WTC11 (cell line): ENCODE measurements at regions not wholly inside any gene's neighbourhood (a gene's known extent, or its start where the extent isn't known, plus 50 kb on each side); places are given as distances from the start of the nearest gene placed in this dataset.

Source experiments
- SP1 ChIP-seq: sonication (generic); formaldehyde crosslinking; conservative IDR thresholded peaks from 2 replicates; pipeline ENCODE4 v1.8.1; 2022; ENCODE audit warnings: missing genetic modification reagents
- TF ChIP-seq, protein P1 (sequence below): sonication (generic); formaldehyde crosslinking; IDR thresholded peaks from 2 replicates; pipeline ENCODE4 v1.8.0; 2023; ENCODE audit warnings: missing genetic modification reagents
- TF ChIP-seq, protein P2 (sequence below): fragments of 200-600 bp; IDR thresholded peaks from 2 replicates; pipeline ENCODE4 v1.8.0; 2022; ENCODE audit warnings: antibody characterized with exemption
- TF ChIP-seq, protein P3 (sequence below): sonication (generic); formaldehyde crosslinking; conservative IDR thresholded peaks from 2 replicates; pipeline ENCODE4 v1.8.1; 2022; ENCODE audit warnings: mild to moderate bottlenecking, missing genetic modification reagents
- TF ChIP-seq, protein P4 (sequence below): sonication (generic); formaldehyde crosslinking; IDR thresholded peaks from 2 replicates; pipeline ENCODE4 v1.8.0; 2022; ENCODE audit warnings: mild to moderate bottlenecking, missing genetic modification reagents
- TF ChIP-seq, protein P5 (sequence below): sonication (generic); formaldehyde crosslinking; IDR thresholded peaks from 2 replicates; pipeline ENCODE4 v1.8.0; 2022; ENCODE audit warnings: mild to moderate bottlenecking, missing genetic modification reagents

DNA sequence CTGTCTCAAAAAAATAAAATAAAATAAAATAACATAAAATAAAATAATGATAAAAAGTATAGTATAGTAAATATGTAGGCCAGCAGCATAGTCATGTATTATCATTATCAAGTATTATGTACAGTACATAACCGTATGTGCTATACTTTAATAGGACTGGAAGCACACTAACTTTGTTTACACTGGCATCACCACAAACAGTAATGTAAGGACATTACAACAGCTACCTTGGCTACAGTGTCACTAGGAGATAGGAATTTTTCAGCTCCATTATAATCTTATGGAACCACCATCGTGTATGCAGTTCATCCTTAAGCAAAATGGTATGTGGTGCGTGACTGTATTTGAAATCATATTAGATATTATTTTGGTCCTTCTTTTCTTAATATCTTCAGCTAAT lies 1163.5 kb upstream of the LRRTM3 start:
- TF ChIP-seq, protein P1, sequence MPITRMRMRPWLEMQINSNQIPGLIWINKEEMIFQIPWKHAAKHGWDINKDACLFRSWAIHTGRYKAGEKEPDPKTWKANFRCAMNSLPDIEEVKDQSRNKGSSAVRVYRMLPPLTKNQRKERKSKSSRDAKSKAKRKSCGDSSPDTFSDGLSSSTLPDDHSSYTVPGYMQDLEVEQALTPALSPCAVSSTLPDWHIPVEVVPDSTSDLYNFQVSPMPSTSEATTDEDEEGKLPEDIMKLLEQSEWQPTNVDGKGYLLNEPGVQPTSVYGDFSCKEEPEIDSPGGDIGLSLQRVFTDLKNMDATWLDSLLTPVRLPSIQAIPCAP (CRISPR knock-in tag) = no peak
- TF ChIP-seq, protein P2, sequence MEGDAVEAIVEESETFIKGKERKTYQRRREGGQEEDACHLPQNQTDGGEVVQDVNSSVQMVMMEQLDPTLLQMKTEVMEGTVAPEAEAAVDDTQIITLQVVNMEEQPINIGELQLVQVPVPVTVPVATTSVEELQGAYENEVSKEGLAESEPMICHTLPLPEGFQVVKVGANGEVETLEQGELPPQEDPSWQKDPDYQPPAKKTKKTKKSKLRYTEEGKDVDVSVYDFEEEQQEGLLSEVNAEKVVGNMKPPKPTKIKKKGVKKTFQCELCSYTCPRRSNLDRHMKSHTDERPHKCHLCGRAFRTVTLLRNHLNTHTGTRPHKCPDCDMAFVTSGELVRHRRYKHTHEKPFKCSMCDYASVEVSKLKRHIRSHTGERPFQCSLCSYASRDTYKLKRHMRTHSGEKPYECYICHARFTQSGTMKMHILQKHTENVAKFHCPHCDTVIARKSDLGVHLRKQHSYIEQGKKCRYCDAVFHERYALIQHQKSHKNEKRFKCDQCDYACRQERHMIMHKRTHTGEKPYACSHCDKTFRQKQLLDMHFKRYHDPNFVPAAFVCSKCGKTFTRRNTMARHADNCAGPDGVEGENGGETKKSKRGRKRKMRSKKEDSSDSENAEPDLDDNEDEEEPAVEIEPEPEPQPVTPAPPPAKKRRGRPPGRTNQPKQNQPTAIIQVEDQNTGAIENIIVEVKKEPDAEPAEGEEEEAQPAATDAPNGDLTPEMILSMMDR = no peak
- TF ChIP-seq, protein P3, sequence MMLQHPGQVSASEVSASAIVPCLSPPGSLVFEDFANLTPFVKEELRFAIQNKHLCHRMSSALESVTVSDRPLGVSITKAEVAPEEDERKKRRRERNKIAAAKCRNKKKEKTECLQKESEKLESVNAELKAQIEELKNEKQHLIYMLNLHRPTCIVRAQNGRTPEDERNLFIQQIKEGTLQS (CRISPR knock-in tag) = no peak
- no peak for TF ChIP-seq SP1 (CRISPR knock-in tag)
- TF ChIP-seq, protein P4, sequence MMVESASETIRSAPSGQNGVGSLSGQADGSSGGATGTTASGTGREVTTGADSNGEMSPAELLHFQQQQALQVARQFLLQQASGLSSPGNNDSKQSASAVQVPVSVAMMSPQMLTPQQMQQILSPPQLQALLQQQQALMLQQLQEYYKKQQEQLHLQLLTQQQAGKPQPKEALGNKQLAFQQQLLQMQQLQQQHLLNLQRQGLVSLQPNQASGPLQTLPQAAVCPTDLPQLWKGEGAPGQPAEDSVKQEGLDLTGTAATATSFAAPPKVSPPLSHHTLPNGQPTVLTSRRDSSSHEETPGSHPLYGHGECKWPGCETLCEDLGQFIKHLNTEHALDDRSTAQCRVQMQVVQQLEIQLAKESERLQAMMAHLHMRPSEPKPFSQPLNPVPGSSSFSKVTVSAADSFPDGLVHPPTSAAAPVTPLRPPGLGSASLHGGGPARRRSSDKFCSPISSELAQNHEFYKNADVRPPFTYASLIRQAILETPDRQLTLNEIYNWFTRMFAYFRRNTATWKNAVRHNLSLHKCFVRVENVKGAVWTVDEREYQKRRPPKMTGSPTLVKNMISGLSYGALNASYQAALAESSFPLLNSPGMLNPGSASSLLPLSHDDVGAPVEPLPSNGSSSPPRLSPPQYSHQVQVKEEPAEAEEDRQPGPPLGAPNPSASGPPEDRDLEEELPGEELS (CRISPR knock-in tag) = no peak
- TF ChIP-seq, protein P5, sequence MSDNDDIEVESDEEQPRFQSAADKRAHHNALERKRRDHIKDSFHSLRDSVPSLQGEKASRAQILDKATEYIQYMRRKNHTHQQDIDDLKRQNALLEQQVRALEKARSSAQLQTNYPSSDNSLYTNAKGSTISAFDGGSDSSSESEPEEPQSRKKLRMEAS (CRISPR knock-in tag) = no peak
